ENCODE measurements at regions not wholly inside any gene's neighbourhood (a gene's known extent, or its start where the extent isn't known, plus 50 kb on each side); places are given as distances from the start of the nearest gene placed in this dataset.

GRCh38 chr6:134584847-134585516, 267.1 kb upstream of the SGK1 start:
- Histone ChIP-seq H4K20me1 (ENCODE audit: low read depth) (no peaks in the 10 kb centered on the region), H3K27me3 (no peaks in the 10 kb centered on the region), H3K9me3 (ENCODE audit: low read depth) (no peaks in the 10 kb centered on the region), H3K4me2 (no peak overlapping the region), H3K4me1 (no peaks in the 10 kb centered on the region), H3F3A (ENCODE audit: low read depth) (no peaks in the 10 kb centered on the region), H3K79me2 (ENCODE audit: low read depth) (no peaks in the 10 kb centered on the region), H3K36me3 (no peaks in the 10 kb centered on the region), H2AFZ (replicated peaks) (no peak overlapping the region), H3K4me3 (no peak overlapping the region), H3K9ac (no peak overlapping the region), H3K27ac (no peak overlapping the region)
- no peaks in the 10 kb centered on the region for H3K9me3 Mint-ChIP-seq
- no peak for DNase-seq (ENCODE audit: low spot score)
- H3K4me3 Mint-ChIP-seq, result no peak overlapping the region
- peaks cover 7% of the 10 kb centered on the region for H3K27me3 Mint-ChIP-seq (ENCODE audit: insufficient read depth, low read depth)
- H3K27ac Mint-ChIP-seq, result no peak overlapping the region
- H3K4me1 Mint-ChIP-seq, result peaks cover 12% of the 10 kb centered on the region
- H3K36me3 Mint-ChIP-seq, result no peaks in the 10 kb centered on the region
- TF ChIP-seq EZH2phosphoT487 (IDR thresholded peaks at IDR 0.05), result no peak
- no peak for TF ChIP-seq EZH2 (IDR thresholded peaks at IDR 0.05)
- TF ChIP-seq, protein P1, sequence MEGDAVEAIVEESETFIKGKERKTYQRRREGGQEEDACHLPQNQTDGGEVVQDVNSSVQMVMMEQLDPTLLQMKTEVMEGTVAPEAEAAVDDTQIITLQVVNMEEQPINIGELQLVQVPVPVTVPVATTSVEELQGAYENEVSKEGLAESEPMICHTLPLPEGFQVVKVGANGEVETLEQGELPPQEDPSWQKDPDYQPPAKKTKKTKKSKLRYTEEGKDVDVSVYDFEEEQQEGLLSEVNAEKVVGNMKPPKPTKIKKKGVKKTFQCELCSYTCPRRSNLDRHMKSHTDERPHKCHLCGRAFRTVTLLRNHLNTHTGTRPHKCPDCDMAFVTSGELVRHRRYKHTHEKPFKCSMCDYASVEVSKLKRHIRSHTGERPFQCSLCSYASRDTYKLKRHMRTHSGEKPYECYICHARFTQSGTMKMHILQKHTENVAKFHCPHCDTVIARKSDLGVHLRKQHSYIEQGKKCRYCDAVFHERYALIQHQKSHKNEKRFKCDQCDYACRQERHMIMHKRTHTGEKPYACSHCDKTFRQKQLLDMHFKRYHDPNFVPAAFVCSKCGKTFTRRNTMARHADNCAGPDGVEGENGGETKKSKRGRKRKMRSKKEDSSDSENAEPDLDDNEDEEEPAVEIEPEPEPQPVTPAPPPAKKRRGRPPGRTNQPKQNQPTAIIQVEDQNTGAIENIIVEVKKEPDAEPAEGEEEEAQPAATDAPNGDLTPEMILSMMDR (IDR thresholded peaks at IDR 0.05), result no peak

DNA sequence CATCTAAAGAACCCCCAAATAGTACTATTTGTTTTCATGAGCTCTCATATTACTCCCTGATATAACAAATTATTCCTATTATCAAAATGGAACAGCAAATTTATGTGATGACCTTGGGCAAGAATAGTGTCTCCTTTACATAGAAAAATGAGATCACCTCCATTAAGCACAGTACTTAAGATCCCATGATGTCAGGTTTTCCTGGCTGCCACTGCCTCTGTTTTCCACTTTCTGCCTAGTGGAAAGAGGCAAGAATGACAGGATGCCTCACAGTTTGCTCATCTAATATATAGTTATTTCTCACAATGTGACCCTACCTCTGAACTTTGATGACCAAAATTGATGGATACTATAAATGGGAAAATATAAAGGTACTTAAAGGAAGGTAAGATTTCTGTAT, 260.1 kb upstream of the SGK1 start:
- Mint-ChIP-seq H3K4me3 (no peak overlapping the region), H3K4me1 (no peaks in the 10 kb centered on the region), H3K36me3 (no peaks in the 10 kb centered on the region), H3K27ac (no peak overlapping the region), H3K27me3 (ENCODE audit: insufficient read depth, low read depth) (no peaks in the 10 kb centered on the region), H3K9me3 (no peaks in the 10 kb centered on the region)
- H2AFZ ChIP-seq (replicated peaks), result no peak overlapping the region
- no peak overlapping the region for H3K9ac ChIP-seq
- no peaks in the 10 kb centered on the region for H3F3A ChIP-seq (ENCODE audit: low read depth)
- H3K27me3 ChIP-seq, result no peaks in the 10 kb centered on the region
- H3K4me3 ChIP-seq, result no peak overlapping the region
- H3K4me1 ChIP-seq, result no peaks in the 10 kb centered on the region
- H4K20me1 ChIP-seq (ENCODE audit: low read depth), result no peaks in the 10 kb centered on the region
- peak; percentile 6 for DNase-seq (ENCODE audit: low spot score)
- H3K4me2 ChIP-seq, result no peak overlapping the region
- H3K9me3 ChIP-seq (ENCODE audit: low read depth), result no peaks in the 10 kb centered on the region
- H3K36me3 ChIP-seq, result no peaks in the 10 kb centered on the region
- no peak for TF ChIP-seq EZH2 (IDR thresholded peaks at IDR 0.05)
- TF ChIP-seq, protein P1 (IDR thresholded peaks at IDR 0.05), result peak; percentile 18
- no peaks in the 10 kb centered on the region for H3K79me2 ChIP-seq (ENCODE audit: low read depth)
- H3K27ac ChIP-seq, result no peak overlapping the region

DNA sequence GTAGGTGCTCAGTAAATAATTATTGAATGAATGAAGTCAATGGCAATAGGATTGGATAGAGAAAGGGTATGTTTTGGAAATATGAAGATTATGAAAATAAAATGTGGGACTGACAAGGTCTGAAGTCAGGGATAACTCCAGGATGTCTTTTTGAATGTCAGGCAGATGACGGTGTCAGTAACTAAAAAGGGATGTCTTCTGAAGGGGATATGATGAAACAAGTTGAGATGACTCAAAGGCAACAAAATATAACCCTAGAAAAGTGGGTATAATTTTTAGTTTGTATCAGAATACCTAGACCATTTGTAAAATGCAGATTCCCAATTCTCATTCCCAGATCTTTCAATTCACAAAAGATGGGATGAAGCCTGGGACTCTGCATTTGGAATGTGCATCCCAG, 257.3 kb upstream of the SGK1 start:
- no peaks in the 10 kb centered on the region for H3K27me3 Mint-ChIP-seq (ENCODE audit: insufficient read depth, low read depth)
- no peak overlapping the region for H3K27ac Mint-ChIP-seq

More for the DNA sequence above, 257.3 kb upstream of the SGK1 start:
- H3K27me3 ChIP-seq, result no peaks in the 10 kb centered on the region
- no peaks in the 10 kb centered on the region for H4K20me1 ChIP-seq (ENCODE audit: low read depth)
- no peaks in the 10 kb centered on the region for H3K36me3 ChIP-seq
- H3F3A ChIP-seq (ENCODE audit: low read depth), result no peaks in the 10 kb centered on the region
- TF ChIP-seq EZH2phosphoT487 (IDR thresholded peaks at IDR 0.05) (no peak), EZH2 (IDR thresholded peaks at IDR 0.05) (no peak)
- TF ChIP-seq, protein P1 (IDR thresholded peaks at IDR 0.05), result no peak
- H3K4me3 ChIP-seq, result no peak overlapping the region
- H3K9me3 ChIP-seq (ENCODE audit: low read depth), result no peaks in the 10 kb centered on the region
- Mint-ChIP-seq H3K9me3 (peaks cover 3% of the 10 kb centered on the region), H3K4me3 (no peak overlapping the region), H3K36me3 (no peaks in the 10 kb centered on the region), H3K4me1 (no peaks in the 10 kb centered on the region)
- no peak overlapping the region for H3K9ac ChIP-seq
- no peak overlapping the region for H3K4me2 ChIP-seq
- no peak for DNase-seq (ENCODE audit: low spot score)
- no peak overlapping the region for H3K27ac ChIP-seq
- no peaks in the 10 kb centered on the region for H3K79me2 ChIP-seq (ENCODE audit: low read depth)
- H2AFZ ChIP-seq (replicated peaks), result no peak overlapping the region
- no peaks in the 10 kb centered on the region for H3K4me1 ChIP-seq

All from neural progenitor cell (in vitro differentiated cells).